ENCODE measurements at regions not wholly inside any gene's neighbourhood (a gene's known extent, or its start where the extent isn't known, plus 50 kb on each side); places are given as distances from the start of the nearest gene placed in this dataset.

DNA sequence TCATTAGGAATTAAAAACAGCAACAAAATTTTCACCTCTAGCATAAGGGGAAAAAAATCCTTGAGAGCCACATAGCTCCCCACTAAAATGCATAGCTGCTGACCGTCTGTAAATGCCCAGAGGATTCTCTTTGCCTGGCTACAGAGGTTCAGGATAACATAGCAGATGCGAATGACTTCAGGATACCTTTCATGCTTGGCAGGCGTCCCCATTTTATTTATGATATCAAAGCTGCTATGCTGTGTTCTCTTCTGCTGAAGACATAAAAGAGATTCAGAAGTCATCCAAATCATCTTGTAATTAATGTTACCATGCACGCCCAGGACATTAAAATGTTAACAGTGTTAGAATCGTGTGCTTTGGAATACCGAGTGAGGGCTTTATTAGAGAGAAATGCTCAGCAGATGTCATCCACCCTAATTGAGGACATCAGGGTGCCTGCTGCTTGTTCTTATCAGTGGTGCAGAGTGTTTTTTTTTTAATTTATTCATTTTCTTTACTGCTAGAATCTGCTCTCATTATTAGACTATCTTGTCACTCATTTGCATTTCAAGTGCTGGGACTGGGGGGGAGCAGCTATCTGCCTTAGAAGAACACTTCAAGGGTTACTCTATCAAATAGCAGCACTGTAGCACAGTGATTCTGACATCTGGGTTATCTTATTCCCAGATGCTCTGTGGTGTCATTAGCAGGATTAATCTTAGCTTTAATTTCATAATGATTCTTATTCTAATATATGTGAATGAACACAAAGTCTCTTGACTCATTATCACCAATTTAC lies 139.5 kb downstream of the ZNF326 start:
- TF ChIP-seq, protein P1, sequence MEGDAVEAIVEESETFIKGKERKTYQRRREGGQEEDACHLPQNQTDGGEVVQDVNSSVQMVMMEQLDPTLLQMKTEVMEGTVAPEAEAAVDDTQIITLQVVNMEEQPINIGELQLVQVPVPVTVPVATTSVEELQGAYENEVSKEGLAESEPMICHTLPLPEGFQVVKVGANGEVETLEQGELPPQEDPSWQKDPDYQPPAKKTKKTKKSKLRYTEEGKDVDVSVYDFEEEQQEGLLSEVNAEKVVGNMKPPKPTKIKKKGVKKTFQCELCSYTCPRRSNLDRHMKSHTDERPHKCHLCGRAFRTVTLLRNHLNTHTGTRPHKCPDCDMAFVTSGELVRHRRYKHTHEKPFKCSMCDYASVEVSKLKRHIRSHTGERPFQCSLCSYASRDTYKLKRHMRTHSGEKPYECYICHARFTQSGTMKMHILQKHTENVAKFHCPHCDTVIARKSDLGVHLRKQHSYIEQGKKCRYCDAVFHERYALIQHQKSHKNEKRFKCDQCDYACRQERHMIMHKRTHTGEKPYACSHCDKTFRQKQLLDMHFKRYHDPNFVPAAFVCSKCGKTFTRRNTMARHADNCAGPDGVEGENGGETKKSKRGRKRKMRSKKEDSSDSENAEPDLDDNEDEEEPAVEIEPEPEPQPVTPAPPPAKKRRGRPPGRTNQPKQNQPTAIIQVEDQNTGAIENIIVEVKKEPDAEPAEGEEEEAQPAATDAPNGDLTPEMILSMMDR (IDR thresholded peaks at IDR 0.05; ENCODE audit: extremely low read depth in 1 of 2, insufficient read depth in 1 of 2, low read depth in 1 of 2, low read length in 2 of 2): no peak
- TF ChIP-seq EZH2 (IDR thresholded peaks at IDR 0.05; ENCODE audit: borderline replicate concordance, low read depth, low read length, severe bottlenecking): no peak
- no peak for TF ChIP-seq POLR2A (IDR thresholded peaks at IDR 0.05; ENCODE audit: low read depth, low read length)
- TF ChIP-seq POLR2AphosphoS5 (IDR thresholded peaks at IDR 0.05; ENCODE audit: insufficient read depth, low read depth, low read length): no peak
- no peak for TF ChIP-seq FOS (IDR thresholded peaks at IDR 0.05; ENCODE audit: borderline replicate concordance, insufficient read depth, low read length)
- TF ChIP-seq, protein P2, sequence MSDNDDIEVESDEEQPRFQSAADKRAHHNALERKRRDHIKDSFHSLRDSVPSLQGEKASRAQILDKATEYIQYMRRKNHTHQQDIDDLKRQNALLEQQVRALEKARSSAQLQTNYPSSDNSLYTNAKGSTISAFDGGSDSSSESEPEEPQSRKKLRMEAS (IDR thresholded peaks at IDR 0.05; ENCODE audit: insufficient read depth, insufficient read length): no peak
- no peak for TF ChIP-seq MYC (IDR thresholded peaks at IDR 0.05; ENCODE audit: low read depth, low read length)

All from endothelial cell of umbilical vein (primary cell).